SW480 (cell line): ENCODE measurements at regions not wholly inside any gene's neighbourhood (a gene's known extent, or its start where the extent isn't known, plus 50 kb on each side); places are given as distances from the start of the nearest gene placed in this dataset.

Source experiments
- DNase-seq: peaks from one replicate; pipeline ENCODE4 v3.0.0-alpha.2; 2016; ENCODE audit warnings: low spot score

- no peak for DNase-seq
Measured at GRCh38 chr17:52737071-52737470, 578.6 kb upstream of the CA10 start.

GRCh38 chr17:52732841-52733240, 574.3 kb upstream of the CA10 start:
- no peak for DNase-seq

GRCh38 chr17:52724578-52724977, 566.1 kb upstream of the CA10 start:
- no peak for DNase-seq

GRCh38 chr17:52721910-52722309, 563.4 kb upstream of the CA10 start:
- DNase-seq = no peak

- DNase-seq = peak; percentile 19
Measured at GRCh38 chr17:52710363-52710901, 551.9 kb upstream of the CA10 start.

GRCh38 chr17:52709724-52710123, 551.2 kb upstream of the CA10 start:
- DNase-seq = no peak

GRCh38 chr17:52696362-52696761, 537.8 kb upstream of the CA10 start:
- no peak for DNase-seq

- no peak for DNase-seq
Measured at GRCh38 chr17:52686140-52686539, 527.6 kb upstream of the CA10 start.

GRCh38 chr17:52681480-52681879, 523.0 kb upstream of the CA10 start:
- no peak for DNase-seq

GRCh38 chr17:52678211-52678610, 519.7 kb upstream of the CA10 start:
- DNase-seq = no peak

- DNase-seq = no peak
Measured at GRCh38 chr17:52674686-52675085, 516.2 kb upstream of the CA10 start.

- peak; percentile 15 for DNase-seq
Measured at GRCh38 chr17:52673791-52674190, 515.3 kb upstream of the CA10 start.

- DNase-seq = no peak
Measured at GRCh38 chr17:52666264-52666663, 507.8 kb upstream of the CA10 start.

GRCh38 chr17:52660692-52661091, 502.2 kb upstream of the CA10 start:
- DNase-seq = no peak

- no peak for DNase-seq
Measured at GRCh38 chr17:52653014-52653413, 494.5 kb upstream of the CA10 start.

GRCh38 chr17:52648995-52649394, 490.5 kb upstream of the CA10 start:
- DNase-seq = peak; percentile 85

GRCh38 chr17:52647411-52647810, 488.9 kb upstream of the CA10 start:
- no peak for DNase-seq

GRCh38 chr17:52636443-52636842, 477.9 kb upstream of the CA10 start:
- DNase-seq = no peak

GRCh38 chr17:52606590-52606989, 448.1 kb upstream of the CA10 start:
- no peak for DNase-seq

GRCh38 chr17:52606098-52606497, 447.6 kb upstream of the CA10 start:
- no peak for DNase-seq

GRCh38 chr17:52604105-52604504, 445.6 kb upstream of the CA10 start:
- no peak for DNase-seq

GRCh38 chr17:52597452-52598215, 439.1 kb upstream of the CA10 start:
- peak; percentile 9 for DNase-seq

GRCh38 chr17:52594516-52594915, 436.0 kb upstream of the CA10 start:
- no peak for DNase-seq

GRCh38 chr17:52546990-52547389, 388.5 kb upstream of the CA10 start:
- no peak for DNase-seq
